HEK293 (cell line): ENCODE measurements at regions not wholly inside any gene's neighbourhood (a gene's known extent, or its start where the extent isn't known, plus 50 kb on each side); places are given as distances from the start of the nearest gene placed in this dataset.

ENCODE experiments used
- CTCF ChIA-PET: fragments of 350-600 bp; formaldehyde crosslinking; extraction: SDS; loops from one replicate; lab custom pipeline; 2021; ENCODE audit warnings: antibody characterized with exemption; lab: Yijun Ruan, JAX
- POLR2A ChIA-PET: fragments of 300-600 bp; formaldehyde crosslinking; extraction: SDS; loops from one replicate; lab custom pipeline; 2020; ENCODE audit warnings: antibody characterized with exemption, inconsistent platforms; lab: Yijun Ruan, JAX
- H3K27ac ChIP-seq: fragments of 200-500 bp; sonication (Bioruptor generic); 2 replicates; pipeline ENCODE4 v1.5.1; 2014; ENCODE audit warnings: low read depth, low read length, control low read depth, inconsistent platforms; ENCODE audit errors: extremely low read depth
- H3K36me3 ChIP-seq, 2 experiments: fragments of 200-500 bp in 1 of 2; sonication (Bioruptor generic) in 1 of 2; 1 replicate in 1 of 2; 2 replicates in 1 of 2; pipeline ENCODE4 v1.5.1; 2014 to 2017; ENCODE audit warnings: inconsistent platforms in 2 of 2, low read length in 2 of 2; ENCODE audit not compliant: control insufficient read depth in 2 of 2, insufficient read depth in 1 of 2
- H3K4me1 ChIP-seq: fragments of 200-500 bp; sonication (Bioruptor generic); 2 replicates; pipeline ENCODE4 v1.5.1; 2014; ENCODE audit warnings: mild to moderate bottlenecking, low read length, inconsistent platforms; ENCODE audit not compliant: control insufficient read depth, insufficient read depth
- H3K4me3 ChIP-seq: 2 replicates; pipeline ENCODE4 v1.5.1; 2011; ENCODE audit warnings: low read depth, mild to moderate bottlenecking, control low read depth, low read length, moderate library complexity
- H3K9me3 ChIP-seq: fragments of 200-500 bp; sonication (Bioruptor generic); 2 replicates; pipeline ENCODE4 v1.5.1; 2014; ENCODE audit warnings: low read depth, low read length, inconsistent platforms; ENCODE audit not compliant: control insufficient read depth, insufficient read depth
- HOXD13 ChIP-seq: sonication (generic); formaldehyde crosslinking; IDR thresholded peaks from 2 replicates; pipeline ENCODE4 v1.8.0; 2022; ENCODE audit warnings: missing genetic modification reagents, borderline replicate concordance
- RBAK ChIP-seq: fragments of 450-650 bp; formaldehyde crosslinking; IDR thresholded peaks from 2 replicates; pipeline ENCODE4 v1.5.1; 2016; ENCODE audit warnings: missing biosample characterization, missing genetic modification characterization
- SALL2 ChIP-seq: fragments of 450-650 bp; formaldehyde crosslinking; IDR thresholded peaks from 2 replicates; pipeline ENCODE4 v1.5.0; 2017; ENCODE audit warnings: missing biosample characterization, mild to moderate bottlenecking, missing genetic modification characterization, borderline replicate concordance
- SP2 ChIP-seq: fragments of 450-650 bp; formaldehyde crosslinking; IDR thresholded peaks from 2 replicates; pipeline ENCODE4 v1.5.1; 2016; ENCODE audit warnings: missing biosample characterization, missing genetic modification characterization
- ZNF174 ChIP-seq: fragments of 450-650 bp; formaldehyde crosslinking; IDR thresholded peaks from 2 replicates; pipeline ENCODE4 v1.5.0; 2017; ENCODE audit warnings: missing biosample characterization, mild to moderate bottlenecking, missing genetic modification characterization
- ZNF274 ChIP-seq, 2 experiments: fragments of 200-500 bp in 1 of 2; fragments of 450-650 bp in 1 of 2; sonication (Bioruptor generic) in 1 of 2; formaldehyde crosslinking in 1 of 2; IDR thresholded peaks; 2 replicates each; pipeline versions ENCODE4 v1.5.1 to v1.6.1; 2014 to 2016; ENCODE audit warnings: borderline replicate concordance in 1 of 2, inconsistent platforms in 1 of 2, low read length in 1 of 2, missing biosample characterization in 1 of 2, missing genetic modification characterization in 1 of 2
- ZNF302 ChIP-seq: fragments of 450-650 bp; formaldehyde crosslinking; IDR thresholded peaks from 2 replicates; pipeline ENCODE4 v1.5.1; 2016; ENCODE audit warnings: missing biosample characterization, missing genetic modification characterization, low read depth
- ZNF311 ChIP-seq: fragments of 450-650 bp; formaldehyde crosslinking; IDR thresholded peaks from 2 replicates; pipeline ENCODE4 v1.5.1; 2017; ENCODE audit warnings: missing biosample characterization, missing genetic modification characterization, borderline replicate concordance
- ZNF366 ChIP-seq: fragments of 450-650 bp; formaldehyde crosslinking; conservative IDR thresholded peaks from 2 replicates; pipeline ENCODE4 v1.5.1; 2016; ENCODE audit warnings: missing biosample characterization, missing genetic modification characterization
- ZNF585B ChIP-seq: fragments of 450-650 bp; formaldehyde crosslinking; IDR thresholded peaks from 2 replicates; pipeline ENCODE4 v1.5.1; 2016; ENCODE audit warnings: missing biosample characterization, missing genetic modification characterization
- ZNF626 ChIP-seq: fragments of 450-650 bp; sonication (Bioruptor Pico); formaldehyde crosslinking; IDR thresholded peaks from 2 replicates; pipeline ENCODE4 v1.5.1; 2018; ENCODE audit warnings: missing biosample characterization, missing genetic modification characterization, inconsistent platforms
- ZNF792 ChIP-seq: fragments of 450-650 bp; formaldehyde crosslinking; IDR thresholded peaks from 2 replicates; pipeline ENCODE4 v1.5.1; 2016; ENCODE audit warnings: missing biosample characterization, missing genetic modification characterization
- ZSCAN16 ChIP-seq: fragments of 450-650 bp; formaldehyde crosslinking; IDR thresholded peaks from 2 replicates; pipeline ENCODE4 v1.5.1; 2016; ENCODE audit warnings: missing biosample characterization, missing genetic modification characterization
- ZXDB ChIP-seq: fragments of 450-650 bp; formaldehyde crosslinking; IDR thresholded peaks from 2 replicates; pipeline ENCODE4 v1.5.1; 2016; ENCODE audit warnings: missing biosample characterization, missing genetic modification characterization
- TF ChIP-seq, protein P1 (sequence below): fragments of 450-650 bp; formaldehyde crosslinking; IDR thresholded peaks from 2 replicates; pipeline ENCODE4 v1.5.1; 2016; ENCODE audit warnings: missing biosample characterization, missing genetic modification characterization
- TF ChIP-seq, protein P2 (sequence below): fragments of 450-650 bp; formaldehyde crosslinking; IDR thresholded peaks from 2 replicates; pipeline ENCODE4; 2016; ENCODE audit warnings: missing biosample characterization, missing genetic modification characterization
- TF ChIP-seq, protein P3 (sequence below): fragments of 450-650 bp; formaldehyde crosslinking; conservative IDR thresholded peaks from 2 replicates; pipeline ENCODE4 v1.5.1; 2016; ENCODE audit warnings: low read depth, missing biosample characterization, missing genetic modification characterization

DNA sequence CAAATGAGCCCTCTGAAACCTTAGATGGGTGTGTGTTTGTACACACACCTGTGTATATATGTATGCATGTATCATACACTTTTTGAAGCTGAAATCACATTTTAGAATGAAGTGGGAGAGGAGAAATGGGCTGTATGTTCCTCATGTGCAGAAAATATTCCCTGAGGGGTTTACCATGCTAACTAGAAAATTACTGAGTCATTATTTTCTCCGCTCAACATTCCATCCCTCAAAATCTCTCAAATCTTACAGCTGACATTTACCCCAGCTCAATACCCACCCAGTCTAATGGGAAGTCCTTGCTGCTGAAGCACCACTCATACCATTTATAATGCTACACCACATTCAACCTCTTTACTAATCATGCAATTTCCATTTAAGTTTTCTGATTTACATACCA lies 138.6 kb downstream of the P2RY1 start (continued):
- TF ChIP-seq, protein P1, sequence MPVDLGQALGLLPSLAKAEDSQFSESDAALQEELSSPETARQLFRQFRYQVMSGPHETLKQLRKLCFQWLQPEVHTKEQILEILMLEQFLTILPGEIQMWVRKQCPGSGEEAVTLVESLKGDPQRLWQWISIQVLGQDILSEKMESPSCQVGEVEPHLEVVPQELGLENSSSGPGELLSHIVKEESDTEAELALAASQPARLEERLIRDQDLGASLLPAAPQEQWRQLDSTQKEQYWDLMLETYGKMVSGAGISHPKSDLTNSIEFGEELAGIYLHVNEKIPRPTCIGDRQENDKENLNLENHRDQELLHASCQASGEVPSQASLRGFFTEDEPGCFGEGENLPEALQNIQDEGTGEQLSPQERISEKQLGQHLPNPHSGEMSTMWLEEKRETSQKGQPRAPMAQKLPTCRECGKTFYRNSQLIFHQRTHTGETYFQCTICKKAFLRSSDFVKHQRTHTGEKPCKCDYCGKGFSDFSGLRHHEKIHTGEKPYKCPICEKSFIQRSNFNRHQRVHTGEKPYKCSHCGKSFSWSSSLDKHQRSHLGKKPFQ (tag by site-specific recombination): no peak
- TF ChIP-seq ZSCAN16 (tag by site-specific recombination) (no peak), ZNF366 (tag by site-specific recombination) (no peak), SP2 (tag by site-specific recombination) (no peak), ZNF174 (tag by site-specific recombination) (no peak), ZXDB (tag by site-specific recombination) (no peak), ZNF792 (tag by site-specific recombination) (no peak)
- TF ChIP-seq, protein P2, sequence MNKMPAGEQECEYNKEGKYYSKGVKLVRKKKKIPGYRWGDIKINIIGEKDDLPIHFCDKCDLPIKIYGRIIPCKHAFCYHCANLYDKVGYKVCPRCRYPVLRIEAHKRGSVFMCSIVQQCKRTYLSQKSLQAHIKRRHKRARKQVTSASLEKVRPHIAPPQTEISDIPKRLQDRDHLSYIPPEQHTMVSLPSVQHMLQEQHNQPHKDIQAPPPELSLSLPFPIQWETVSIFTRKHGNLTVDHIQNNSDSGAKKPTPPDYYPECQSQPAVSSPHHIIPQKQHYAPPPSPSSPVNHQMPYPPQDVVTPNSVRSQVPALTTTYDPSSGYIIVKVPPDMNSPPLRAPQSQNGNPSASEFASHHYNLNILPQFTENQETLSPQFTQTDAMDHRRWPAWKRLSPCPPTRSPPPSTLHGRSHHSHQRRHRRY (tag by site-specific recombination): no peak

DNA sequence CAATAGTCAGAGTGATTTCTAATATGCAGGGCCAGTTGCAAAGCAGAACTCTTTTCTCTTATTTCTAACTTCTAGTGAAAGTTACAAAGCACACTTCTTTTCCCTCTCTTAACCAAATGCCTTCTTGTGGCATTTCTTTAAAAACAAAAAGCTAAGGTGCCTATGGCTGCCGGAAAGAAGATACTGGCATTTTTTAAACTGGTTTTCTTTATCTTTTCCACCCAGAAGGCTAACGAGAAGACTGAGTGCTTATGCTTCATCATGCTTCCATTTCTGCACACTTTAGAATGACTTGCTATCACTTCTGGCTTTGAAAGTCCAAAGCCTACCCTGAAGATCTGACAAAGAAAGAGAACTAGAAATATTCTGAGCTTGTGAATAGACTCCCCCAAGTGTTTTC lies 141.3 kb downstream of the P2RY1 start:
- no peak overlapping the region for H3K4me3 ChIP-seq
- H3K4me1 ChIP-seq: no peaks in the 10 kb centered on the region
- TF ChIP-seq ZNF626: no peak
- no peak for TF ChIP-seq ZNF585B (tag by site-specific recombination)
- TF ChIP-seq, protein P3, sequence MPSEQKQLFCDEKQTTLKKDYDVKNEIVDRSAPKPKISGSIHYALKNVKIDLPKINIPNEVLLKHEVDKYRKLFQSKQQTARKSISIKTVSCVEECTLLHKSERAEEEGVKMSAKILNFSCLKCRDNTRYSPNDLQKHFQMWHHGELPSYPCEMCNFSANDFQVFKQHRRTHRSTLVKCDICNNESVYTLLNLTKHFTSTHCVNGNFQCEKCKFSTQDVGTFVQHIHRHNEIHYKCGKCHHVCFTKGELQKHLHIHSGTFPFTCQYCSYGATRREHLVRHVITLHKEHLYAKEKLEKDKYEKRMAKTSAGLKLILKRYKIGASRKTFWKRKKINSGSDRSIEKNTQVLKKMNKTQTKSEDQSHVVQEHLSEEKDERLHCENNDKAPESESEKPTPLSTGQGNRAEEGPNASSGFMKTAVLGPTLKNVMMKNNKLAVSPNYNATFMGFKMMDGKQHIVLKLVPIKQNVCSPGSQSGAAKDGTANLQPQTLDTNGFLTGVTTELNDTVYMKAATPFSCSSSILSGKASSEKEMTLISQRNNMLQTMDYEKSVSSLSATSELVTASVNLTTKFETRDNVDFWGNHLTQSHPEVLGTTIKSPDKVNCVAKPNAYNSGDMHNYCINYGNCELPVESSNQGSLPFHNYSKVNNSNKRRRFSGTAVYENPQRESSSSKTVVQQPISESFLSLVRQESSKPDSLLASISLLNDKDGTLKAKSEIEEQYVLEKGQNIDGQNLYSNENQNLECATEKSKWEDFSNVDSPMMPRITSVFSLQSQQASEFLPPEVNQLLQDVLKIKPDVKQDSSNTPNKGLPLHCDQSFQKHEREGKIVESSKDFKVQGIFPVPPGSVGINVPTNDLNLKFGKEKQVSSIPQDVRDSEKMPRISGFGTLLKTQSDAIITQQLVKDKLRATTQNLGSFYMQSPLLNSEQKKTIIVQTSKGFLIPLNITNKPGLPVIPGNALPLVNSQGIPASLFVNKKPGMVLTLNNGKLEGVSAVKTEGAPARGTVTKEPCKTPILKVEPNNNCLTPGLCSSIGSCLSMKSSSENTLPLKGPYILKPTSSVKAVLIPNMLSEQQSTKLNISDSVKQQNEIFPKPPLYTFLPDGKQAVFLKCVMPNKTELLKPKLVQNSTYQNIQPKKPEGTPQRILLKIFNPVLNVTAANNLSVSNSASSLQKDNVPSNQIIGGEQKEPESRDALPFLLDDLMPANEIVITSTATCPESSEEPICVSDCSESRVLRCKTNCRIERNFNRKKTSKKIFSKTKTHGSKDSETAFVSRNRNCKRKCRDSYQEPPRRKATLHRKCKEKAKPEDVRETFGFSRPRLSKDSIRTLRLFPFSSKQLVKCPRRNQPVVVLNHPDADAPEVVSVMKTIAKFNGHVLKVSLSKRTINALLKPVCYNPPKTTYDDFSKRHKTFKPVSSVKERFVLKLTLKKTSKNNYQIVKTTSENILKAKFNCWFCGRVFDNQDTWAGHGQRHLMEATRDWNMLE: no peak
- TF ChIP-seq RBAK (tag by site-specific recombination): no peak
- no peak for TF ChIP-seq SALL2
- TF ChIP-seq, all 188 proteins: peak for 0
- Histone ChIP-seq H3K9me3 (no peaks in the 10 kb centered on the region), H3K27ac (no peak overlapping the region), H3K36me3 (no peaks in the 10 kb centered on the region)
- ChIA-PET POLR2A (no interaction called here), CTCF (no interaction called here)

DNA sequence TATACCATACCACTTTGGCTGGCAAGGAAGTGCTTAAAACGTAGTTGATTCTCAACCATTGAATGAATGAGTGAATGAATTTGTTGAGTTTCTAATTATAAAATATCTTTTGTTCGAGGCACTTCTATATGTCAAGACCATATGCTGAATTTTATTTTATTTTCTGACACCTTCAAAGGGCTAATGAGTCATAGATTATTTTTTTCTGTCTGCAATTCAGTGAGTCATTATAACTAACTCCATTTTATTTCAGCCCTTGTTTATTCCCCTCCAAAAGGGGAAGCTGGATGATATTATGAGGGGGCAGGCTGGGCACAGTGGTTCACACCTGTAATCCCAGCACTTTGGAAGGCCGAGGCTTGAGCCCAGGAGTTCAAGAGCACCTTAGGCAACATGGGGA lies 142.4 kb downstream of the P2RY1 start:
- CTCF ChIA-PET: interaction anchor here (0.7 kb wide), 1 partner anchor 480 kb away, joined by 3 read pairs; no protein-coding TSS in a partner anchor

More for the DNA sequence above, 142.4 kb downstream of the P2RY1 start:
- H3K9me3 ChIP-seq: no peaks in the 10 kb centered on the region
- no peak overlapping the region for H3K27ac ChIP-seq
- H3K4me3 ChIP-seq: no peak overlapping the region
- POLR2A ChIA-PET: no interaction called here
- no peaks in the 10 kb centered on the region for H3K4me1 ChIP-seq
- H3K36me3 ChIP-seq: no peaks in the 10 kb centered on the region
- TF ChIP-seq ZNF274 (IDR thresholded peaks at IDR 0.05; ENCODE audit: low read length): no peak
- TF ChIP-seq ZNF274 (tag by site-specific recombination; IDR thresholded peaks at IDR 0.05; ENCODE audit: borderline replicate concordance): no peak
- no peak for TF ChIP-seq ZXDB (tag by site-specific recombination)
- no peak for TF ChIP-seq HOXD13 (CRISPR knock-in tag)
- TF ChIP-seq ZNF302: no peak
- no peak for TF ChIP-seq ZNF311 (tag by site-specific recombination)
